Stomach (tissue), 4 donors: ENCODE measurements at regions not wholly inside any gene's neighbourhood (a gene's known extent, or its start where the extent isn't known, plus 50 kb on each side); places are given as distances from the start of the nearest gene placed in this dataset.

Experiments used
- EP300 ChIP-seq: sonication (generic); formaldehyde crosslinking; IDR thresholded peaks from one replicate; pipeline ENCODE4 v1.6.1; 2017; ENCODE audit warnings: antibody characterized with exemption
- POLR2A ChIP-seq, 4 donors: fragments of 450-650 bp; IDR thresholded peaks; one replicate each; pipeline ENCODE4 v1.6.1; 2016; ENCODE audit warnings: antibody characterized with exemption in 4 of 4, control low read depth in 2 of 4, mild to moderate bottlenecking in 1 of 4, moderate library complexity in 1 of 4
- TF ChIP-seq, protein P1 (sequence below), 7 experiments: fragments of 450-650 bp in 4 of 7; fragments of 200-600 bp in 3 of 7; sonication (generic) in 3 of 7; IDR thresholded peaks; one replicate each; pipeline ENCODE4 v1.5.1; 2016 to 2019; ENCODE audit warnings: antibody characterized with exemption in 7 of 7, control low read depth in 2 of 7, mild to moderate bottlenecking in 1 of 7

DNA sequence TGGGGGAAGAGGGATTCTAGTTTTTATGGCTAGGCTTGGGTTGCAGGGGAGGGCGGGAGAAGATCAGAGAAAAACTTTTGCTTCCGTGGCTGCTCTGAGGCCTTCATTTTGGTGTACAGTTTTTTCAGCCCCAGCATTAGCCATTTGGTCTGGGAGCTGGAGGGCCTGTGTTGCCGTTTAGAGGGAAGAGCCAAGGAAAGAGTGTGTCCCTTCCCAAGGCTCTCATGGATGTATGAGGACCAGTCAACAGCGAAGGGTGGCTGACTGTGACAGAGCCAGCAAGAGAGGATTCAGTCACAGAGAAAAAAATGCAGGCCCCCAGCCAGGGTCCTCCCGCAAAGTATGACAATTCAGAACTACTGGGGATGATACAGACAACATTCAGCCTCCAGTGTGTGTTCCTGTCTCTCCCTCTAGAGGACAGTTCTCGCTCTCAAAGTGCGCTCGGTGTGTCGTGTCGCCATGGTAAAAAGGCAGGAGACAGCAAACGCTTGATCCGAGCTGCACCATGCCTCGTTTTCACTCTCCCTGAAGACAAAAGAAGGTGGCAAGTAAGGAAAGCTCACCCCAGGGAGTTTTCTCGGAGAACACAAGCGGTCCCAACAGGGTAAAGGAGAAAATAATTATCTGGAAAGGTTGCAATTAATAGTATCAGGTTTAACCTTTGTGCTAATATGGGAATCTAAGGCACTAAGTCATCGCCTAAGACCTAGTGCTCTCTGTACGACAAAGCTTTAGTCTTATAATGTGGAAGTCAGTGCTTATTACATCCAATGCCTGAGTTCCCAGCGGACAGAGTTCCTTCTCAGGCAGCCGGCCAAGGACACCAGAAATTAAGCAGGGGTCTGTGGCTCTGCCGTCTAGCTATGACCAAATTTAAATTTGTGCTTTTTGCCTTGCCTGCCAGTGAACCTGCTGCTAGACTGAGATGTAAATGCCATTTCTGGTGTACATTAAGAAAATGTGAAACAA lies 157.3 kb upstream of the PLXNC1 start:
- TF ChIP-seq POLR2A (IDR thresholded peaks at IDR 0.05): no peak
- TF ChIP-seq, protein P1, sequence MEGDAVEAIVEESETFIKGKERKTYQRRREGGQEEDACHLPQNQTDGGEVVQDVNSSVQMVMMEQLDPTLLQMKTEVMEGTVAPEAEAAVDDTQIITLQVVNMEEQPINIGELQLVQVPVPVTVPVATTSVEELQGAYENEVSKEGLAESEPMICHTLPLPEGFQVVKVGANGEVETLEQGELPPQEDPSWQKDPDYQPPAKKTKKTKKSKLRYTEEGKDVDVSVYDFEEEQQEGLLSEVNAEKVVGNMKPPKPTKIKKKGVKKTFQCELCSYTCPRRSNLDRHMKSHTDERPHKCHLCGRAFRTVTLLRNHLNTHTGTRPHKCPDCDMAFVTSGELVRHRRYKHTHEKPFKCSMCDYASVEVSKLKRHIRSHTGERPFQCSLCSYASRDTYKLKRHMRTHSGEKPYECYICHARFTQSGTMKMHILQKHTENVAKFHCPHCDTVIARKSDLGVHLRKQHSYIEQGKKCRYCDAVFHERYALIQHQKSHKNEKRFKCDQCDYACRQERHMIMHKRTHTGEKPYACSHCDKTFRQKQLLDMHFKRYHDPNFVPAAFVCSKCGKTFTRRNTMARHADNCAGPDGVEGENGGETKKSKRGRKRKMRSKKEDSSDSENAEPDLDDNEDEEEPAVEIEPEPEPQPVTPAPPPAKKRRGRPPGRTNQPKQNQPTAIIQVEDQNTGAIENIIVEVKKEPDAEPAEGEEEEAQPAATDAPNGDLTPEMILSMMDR (IDR thresholded peaks at IDR 0.05): peak in 2 of 7 experiments; percentile 5 to 7
- no peak for TF ChIP-seq EP300
